ENCODE measurements at regions not wholly inside any gene's neighbourhood (a gene's known extent, or its start where the extent isn't known, plus 50 kb on each side); places are given as distances from the start of the nearest gene placed in this dataset.

DNA sequence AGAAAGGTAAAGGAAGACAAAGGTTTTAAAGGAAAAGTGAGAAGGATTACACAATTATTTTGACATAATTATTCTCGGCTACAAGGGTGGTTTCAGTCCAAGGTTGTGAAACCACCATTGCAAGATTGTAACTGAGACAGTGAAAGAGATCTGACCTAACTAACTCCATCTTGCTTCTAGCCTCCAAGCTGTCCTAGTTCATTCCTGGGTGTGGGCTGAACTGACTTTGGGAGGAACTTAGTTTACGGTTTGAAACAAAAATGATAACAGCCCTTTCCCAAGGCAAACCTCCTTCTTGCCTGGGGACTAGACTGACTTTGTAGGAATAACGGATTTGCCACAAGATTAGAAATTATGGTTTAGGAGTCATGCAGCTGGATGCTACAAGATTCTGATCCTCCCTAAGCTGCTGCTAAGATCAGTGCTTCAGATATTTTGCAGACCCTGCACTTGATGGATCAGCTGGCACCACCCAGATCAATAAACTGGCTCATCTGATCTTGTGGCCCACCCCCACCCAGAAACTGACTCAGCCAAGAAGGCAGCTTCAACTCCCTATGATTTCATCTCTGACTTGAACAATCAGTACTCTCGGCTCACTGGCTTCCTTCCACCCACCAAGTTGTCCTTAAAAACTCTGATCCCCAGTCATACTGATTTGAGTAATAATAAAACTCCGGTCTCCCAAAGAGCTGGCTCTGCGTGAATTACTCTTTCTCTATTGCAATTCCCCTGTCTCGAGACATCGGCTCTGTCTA, 57.7 kb upstream of the AADACL2 start (continued):
- TF ChIP-seq, protein P1, sequence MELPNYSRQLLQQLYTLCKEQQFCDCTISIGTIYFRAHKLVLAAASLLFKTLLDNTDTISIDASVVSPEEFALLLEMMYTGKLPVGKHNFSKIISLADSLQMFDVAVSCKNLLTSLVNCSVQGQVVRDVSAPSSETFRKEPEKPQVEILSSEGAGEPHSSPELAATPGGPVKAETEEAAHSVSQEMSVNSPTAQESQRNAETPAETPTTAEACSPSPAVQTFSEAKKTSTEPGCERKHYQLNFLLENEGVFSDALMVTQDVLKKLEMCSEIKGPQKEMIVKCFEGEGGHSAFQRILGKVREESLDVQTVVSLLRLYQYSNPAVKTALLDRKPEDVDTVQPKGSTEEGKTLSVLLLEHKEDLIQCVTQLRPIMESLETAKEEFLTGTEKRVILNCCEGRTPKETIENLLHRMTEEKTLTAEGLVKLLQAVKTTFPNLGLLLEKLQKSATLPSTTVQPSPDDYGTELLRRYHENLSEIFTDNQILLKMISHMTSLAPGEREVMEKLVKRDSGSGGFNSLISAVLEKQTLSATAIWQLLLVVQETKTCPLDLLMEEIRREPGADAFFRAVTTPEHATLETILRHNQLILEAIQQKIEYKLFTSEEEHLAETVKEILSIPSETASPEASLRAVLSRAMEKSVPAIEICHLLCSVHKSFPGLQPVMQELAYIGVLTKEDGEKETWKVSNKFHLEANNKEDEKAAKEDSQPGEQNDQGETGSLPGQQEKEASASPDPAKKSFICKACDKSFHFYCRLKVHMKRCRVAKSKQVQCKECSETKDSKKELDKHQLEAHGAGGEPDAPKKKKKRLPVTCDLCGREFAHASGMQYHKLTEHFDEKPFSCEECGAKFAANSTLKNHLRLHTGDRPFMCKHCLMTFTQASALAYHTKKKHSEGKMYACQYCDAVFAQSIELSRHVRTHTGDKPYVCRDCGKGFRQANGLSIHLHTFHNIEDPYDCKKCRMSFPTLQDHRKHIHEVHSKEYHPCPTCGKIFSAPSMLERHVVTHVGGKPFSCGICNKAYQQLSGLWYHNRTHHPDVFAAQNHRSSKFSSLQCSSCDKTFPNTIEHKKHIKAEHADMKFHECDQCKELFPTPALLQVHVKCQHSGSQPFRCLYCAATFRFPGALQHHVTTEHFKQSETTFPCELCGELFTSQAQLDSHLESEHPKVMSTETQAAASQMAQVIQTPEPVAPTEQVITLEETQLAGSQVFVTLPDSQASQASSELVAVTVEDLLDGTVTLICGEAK (IDR thresholded peaks at IDR 0.05), result no peak
- TF ChIP-seq, protein P1 (CRISPR knock-in tag; IDR thresholded peaks at IDR 0.05), result no peak
- TF ChIP-seq, protein P2, sequence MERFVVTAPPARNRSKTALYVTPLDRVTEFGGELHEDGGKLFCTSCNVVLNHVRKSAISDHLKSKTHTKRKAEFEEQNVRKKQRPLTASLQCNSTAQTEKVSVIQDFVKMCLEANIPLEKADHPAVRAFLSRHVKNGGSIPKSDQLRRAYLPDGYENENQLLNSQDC (CRISPR knock-in tag; IDR thresholded peaks at IDR 0.05), result no peak
- TF ChIP-seq RFX7 (CRISPR knock-in tag; IDR thresholded peaks at IDR 0.05) (no peak), PTBP1 (IDR thresholded peaks at IDR 0.05; ENCODE audit: low read depth, low read length) (no peak), HEY1 (CRISPR knock-in tag; IDR thresholded peaks at IDR 0.05; ENCODE audit: borderline replicate concordance) (no peak), MYNN (IDR thresholded peaks at IDR 0.05) (no peak), MYNN (CRISPR knock-in tag; IDR thresholded peaks at IDR 0.05) (no peak), JUN (IDR thresholded peaks at IDR 0.05; ENCODE audit: borderline replicate concordance, low read depth, low read length) (no peak), JUN (CRISPR knock-in tag; IDR thresholded peaks at IDR 0.05; ENCODE audit: borderline replicate concordance) (no peak), RBM15 (IDR thresholded peaks at IDR 0.05; ENCODE audit: insufficient read depth, low read length) (no peak), NFE2 (IDR thresholded peaks at IDR 0.05; ENCODE audit: low read depth) (no peak), LARP7 (IDR thresholded peaks at IDR 0.05) (no peak)
- TF ChIP-seq, protein P3, sequence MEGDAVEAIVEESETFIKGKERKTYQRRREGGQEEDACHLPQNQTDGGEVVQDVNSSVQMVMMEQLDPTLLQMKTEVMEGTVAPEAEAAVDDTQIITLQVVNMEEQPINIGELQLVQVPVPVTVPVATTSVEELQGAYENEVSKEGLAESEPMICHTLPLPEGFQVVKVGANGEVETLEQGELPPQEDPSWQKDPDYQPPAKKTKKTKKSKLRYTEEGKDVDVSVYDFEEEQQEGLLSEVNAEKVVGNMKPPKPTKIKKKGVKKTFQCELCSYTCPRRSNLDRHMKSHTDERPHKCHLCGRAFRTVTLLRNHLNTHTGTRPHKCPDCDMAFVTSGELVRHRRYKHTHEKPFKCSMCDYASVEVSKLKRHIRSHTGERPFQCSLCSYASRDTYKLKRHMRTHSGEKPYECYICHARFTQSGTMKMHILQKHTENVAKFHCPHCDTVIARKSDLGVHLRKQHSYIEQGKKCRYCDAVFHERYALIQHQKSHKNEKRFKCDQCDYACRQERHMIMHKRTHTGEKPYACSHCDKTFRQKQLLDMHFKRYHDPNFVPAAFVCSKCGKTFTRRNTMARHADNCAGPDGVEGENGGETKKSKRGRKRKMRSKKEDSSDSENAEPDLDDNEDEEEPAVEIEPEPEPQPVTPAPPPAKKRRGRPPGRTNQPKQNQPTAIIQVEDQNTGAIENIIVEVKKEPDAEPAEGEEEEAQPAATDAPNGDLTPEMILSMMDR (IDR thresholded peaks at IDR 0.05 in 2 of 3, conservative IDR thresholded peaks at IDR 0.05 in 1 of 3; ENCODE audit: insufficient read depth in 2 of 3, low read depth in 1 of 3, low read length in 3 of 3), result no peak
- TF ChIP-seq, protein P4, sequence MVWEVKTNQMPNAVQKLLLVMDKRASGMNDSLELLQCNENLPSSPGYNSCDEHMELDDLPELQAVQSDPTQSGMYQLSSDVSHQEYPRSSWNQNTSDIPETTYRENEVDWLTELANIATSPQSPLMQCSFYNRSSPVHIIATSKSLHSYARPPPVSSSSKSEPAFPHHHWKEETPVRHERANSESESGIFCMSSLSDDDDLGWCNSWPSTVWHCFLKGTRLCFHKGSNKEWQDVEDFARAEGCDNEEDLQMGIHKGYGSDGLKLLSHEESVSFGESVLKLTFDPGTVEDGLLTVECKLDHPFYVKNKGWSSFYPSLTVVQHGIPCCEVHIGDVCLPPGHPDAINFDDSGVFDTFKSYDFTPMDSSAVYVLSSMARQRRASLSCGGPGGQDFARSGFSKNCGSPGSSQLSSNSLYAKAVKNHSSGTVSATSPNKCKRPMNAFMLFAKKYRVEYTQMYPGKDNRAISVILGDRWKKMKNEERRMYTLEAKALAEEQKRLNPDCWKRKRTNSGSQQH (CRISPR knock-in tag; IDR thresholded peaks at IDR 0.05), result no peak
